ENCODE measurements at regions not wholly inside any gene's neighbourhood (a gene's known extent, or its start where the extent isn't known, plus 50 kb on each side); places are given as distances from the start of the nearest gene placed in this dataset.

GRCh38 chr7:49320083-49320482 lies 395.7 kb downstream of the CDC14C start:
- no peak for ATAC-seq
- no peak overlapping the region for H3K27ac ChIP-seq
- no peak for DNase-seq
- TF ChIP-seq POLR2A (IDR thresholded peaks at IDR 0.05): no peak
- no peak overlapping the region for H3K4me3 ChIP-seq
- WGBS, 4 donors: 63 to 73% (median 66%) methylated on average over 4 of the region's 4 CpGs
- H3K27me3 ChIP-seq: no peaks in the 10 kb centered on the region
- intact Hi-C loops (cut with DNase I): no loop called here
- peaks cover 0 to 4% (median 0%) of the 10 kb centered on the region in 12 donors for H3K4me1 ChIP-seq
- peaks cover 0 to 5% (median 0%) of the 10 kb centered on the region in 12 donors for H3K9me3 ChIP-seq
- no peaks in the 10 kb centered on the region for H3K36me3 ChIP-seq

GRCh38 chr7:49321843-49322242 lies 397.5 kb downstream of the CDC14C start:
- DNase-seq (no peak), ATAC-seq (no peak)
- intact Hi-C loops (cut with DNase I): no loop called here
- no peak overlapping the region for H3K4me3 ChIP-seq
- no peaks in the 10 kb centered on the region for H3K36me3 ChIP-seq
- peaks cover 0 to 10% (median 0%) of the 10 kb centered on the region in 12 donors for H3K9me3 ChIP-seq
- 86 to 91% (median 88%) methylated on average over 1 of the region's 1 CpG for WGBS, 4 donors
- no peaks in the 10 kb centered on the region for H3K27me3 ChIP-seq
- peaks cover 0 to 4% (median 0%) of the 10 kb centered on the region in 12 donors for H3K4me1 ChIP-seq
- no peak for TF ChIP-seq POLR2A (IDR thresholded peaks at IDR 0.05)
- TF ChIP-seq, protein P1, sequence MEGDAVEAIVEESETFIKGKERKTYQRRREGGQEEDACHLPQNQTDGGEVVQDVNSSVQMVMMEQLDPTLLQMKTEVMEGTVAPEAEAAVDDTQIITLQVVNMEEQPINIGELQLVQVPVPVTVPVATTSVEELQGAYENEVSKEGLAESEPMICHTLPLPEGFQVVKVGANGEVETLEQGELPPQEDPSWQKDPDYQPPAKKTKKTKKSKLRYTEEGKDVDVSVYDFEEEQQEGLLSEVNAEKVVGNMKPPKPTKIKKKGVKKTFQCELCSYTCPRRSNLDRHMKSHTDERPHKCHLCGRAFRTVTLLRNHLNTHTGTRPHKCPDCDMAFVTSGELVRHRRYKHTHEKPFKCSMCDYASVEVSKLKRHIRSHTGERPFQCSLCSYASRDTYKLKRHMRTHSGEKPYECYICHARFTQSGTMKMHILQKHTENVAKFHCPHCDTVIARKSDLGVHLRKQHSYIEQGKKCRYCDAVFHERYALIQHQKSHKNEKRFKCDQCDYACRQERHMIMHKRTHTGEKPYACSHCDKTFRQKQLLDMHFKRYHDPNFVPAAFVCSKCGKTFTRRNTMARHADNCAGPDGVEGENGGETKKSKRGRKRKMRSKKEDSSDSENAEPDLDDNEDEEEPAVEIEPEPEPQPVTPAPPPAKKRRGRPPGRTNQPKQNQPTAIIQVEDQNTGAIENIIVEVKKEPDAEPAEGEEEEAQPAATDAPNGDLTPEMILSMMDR (IDR thresholded peaks at IDR 0.05): no peak
- no peak overlapping the region for H3K27ac ChIP-seq

DNA sequence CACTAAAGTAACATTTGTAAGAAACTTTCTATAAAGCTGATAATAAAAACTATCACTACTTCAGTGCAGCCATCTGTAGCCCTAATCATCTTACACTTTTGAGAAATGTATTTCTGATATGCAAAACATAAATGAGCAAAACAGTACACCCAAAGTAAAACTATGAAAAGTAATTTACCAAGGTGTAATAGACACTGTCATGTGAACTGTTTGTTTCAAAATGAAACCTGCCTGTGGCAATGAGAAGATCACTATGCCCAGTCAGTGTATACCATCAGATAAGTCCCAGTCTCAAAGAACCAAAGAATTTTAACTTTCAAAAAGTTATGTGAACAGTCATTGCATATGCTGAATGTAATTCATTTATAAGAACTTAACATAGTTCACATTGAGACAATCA lies 398.1 kb downstream of the CDC14C start:
- H3K4me3 ChIP-seq: no peak overlapping the region
- ATAC-seq: no peak

GRCh38 chr7:49324040-49324439 lies 399.7 kb downstream of the CDC14C start:
- TF ChIP-seq, protein P1 (IDR thresholded peaks at IDR 0.05): no peak
- no peak for TF ChIP-seq POLR2A (IDR thresholded peaks at IDR 0.05)
- H3K27me3 ChIP-seq: no peaks in the 10 kb centered on the region
- H3K4me1 ChIP-seq: peaks cover 0 to 4% (median 0%) of the 10 kb centered on the region in 12 donors
- ATAC-seq (no peak), DNase-seq (no peak)
- H3K9me3 ChIP-seq: peaks cover 0 to 10% (median 0%) of the 10 kb centered on the region in 12 donors
- WGBS, 4 donors: 61 to 75% (median 68%) methylated on average over 3 of the region's 3 CpGs
- intact Hi-C loops (cut with DNase I): no loop called here
- H3K36me3 ChIP-seq: no peaks in the 10 kb centered on the region
- no peak overlapping the region for H3K27ac ChIP-seq
- H3K4me3 ChIP-seq: no peak overlapping the region

More for the DNA sequence above, 398.1 kb downstream of the CDC14C start:
- TF ChIP-seq POLR2A (IDR thresholded peaks at IDR 0.05): no peak
- TF ChIP-seq, protein P1 (IDR thresholded peaks at IDR 0.05): no peak
- H3K4me1 ChIP-seq: peaks cover 0 to 4% (median 0%) of the 10 kb centered on the region in 12 donors
- intact Hi-C loops (cut with DNase I): no loop called here
- no peaks in the 10 kb centered on the region for H3K27me3 ChIP-seq
- H3K27ac ChIP-seq: no peak overlapping the region
- no peak for DNase-seq
- H3K9me3 ChIP-seq: peaks cover 0 to 10% (median 0%) of the 10 kb centered on the region in 12 donors
- no peaks in the 10 kb centered on the region for H3K36me3 ChIP-seq

DNA sequence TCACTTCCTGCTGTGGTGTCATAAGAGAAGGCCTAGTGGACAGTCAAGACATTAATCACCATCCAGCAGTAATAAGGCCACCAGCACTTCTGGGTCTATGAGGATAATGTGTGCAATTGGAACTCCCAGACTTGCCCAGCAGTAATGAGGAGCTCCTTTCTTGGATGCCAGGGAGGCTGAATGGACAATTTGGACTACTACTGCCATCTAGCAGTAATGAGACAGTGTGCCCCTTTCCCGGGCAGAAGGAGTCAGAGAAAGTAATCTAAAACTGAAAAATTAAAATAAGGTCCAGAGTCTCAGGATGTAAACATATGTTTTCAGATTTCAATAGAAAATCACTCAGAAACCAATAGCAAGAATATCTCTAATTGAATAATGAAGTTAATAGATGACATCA lies 400.4 kb downstream of the CDC14C start:
- peaks cover 0 to 4% (median 0%) of the 10 kb centered on the region in 12 donors for H3K4me1 ChIP-seq
- H3K9me3 ChIP-seq: peaks cover 0 to 10% (median 0%) of the 10 kb centered on the region in 12 donors
- TF ChIP-seq POLR2A (IDR thresholded peaks at IDR 0.05): no peak
- TF ChIP-seq, protein P1 (IDR thresholded peaks at IDR 0.05): no peak
- no peak overlapping the region for H3K27ac ChIP-seq
- intact Hi-C loops (cut with DNase I): no loop called here
- ATAC-seq (no peak), DNase-seq (no peak)
- H3K36me3 ChIP-seq: no peaks in the 10 kb centered on the region
- no peaks in the 10 kb centered on the region for H3K27me3 ChIP-seq
- no peak overlapping the region for H3K4me3 ChIP-seq
- 72 to 78% (median 75%) methylated on average over 1 of the region's 1 CpG for WGBS, 4 donors

Measured in heart left ventricle (tissue), 16 donors.